Activated B cell treated with CpG ODN at 0.5 μM for 24 hours (primary cell): ENCODE measurements at regions not wholly inside any gene's neighbourhood (a gene's known extent, or its start where the extent isn't known, plus 50 kb on each side); places are given as distances from the start of the nearest gene placed in this dataset.

Source experiments
- ATAC-seq: fragments of 200-7000 bp; cut with Tn5 transposase; one replicate; pipeline ENCODE4 v1.10.0; 2021; ENCODE audit warnings: low read depth, mild to moderate bottlenecking, moderate library complexity
- CTCF ChIA-PET: fragments of 350-600 bp; sonication (Branson Sonifier 250); formaldehyde crosslinking; loops from one replicate; lab custom pipeline; 2021; ENCODE audit warnings: antibody characterized with exemption; lab: Charles Lee
- POLR2A ChIA-PET: fragments of 350-600 bp; sonication (Branson Sonifier 250); formaldehyde crosslinking; loops from one replicate; lab custom pipeline; 2021; ENCODE audit warnings: antibody characterized with exemption; lab: Charles Lee
- DNase-seq: peaks from one replicate; pipeline ENCODE4 v3.0.0; 2022
- H3K27ac Mint-ChIP-seq: one replicate; pipeline ENCODE4 v1.8.0; 2020; ENCODE audit warnings: mixed read lengths
- H3K27me3 Mint-ChIP-seq: one replicate; pipeline ENCODE4 v1.8.0; 2021; ENCODE audit warnings: mixed read lengths
- H3K36me3 Mint-ChIP-seq: one replicate; pipeline ENCODE4 v1.8.0; 2021; ENCODE audit warnings: low read depth, mixed read lengths
- H3K4me1 Mint-ChIP-seq: one replicate; pipeline ENCODE4 v1.8.0; 2021; ENCODE audit warnings: mixed read lengths
- H3K4me3 Mint-ChIP-seq: one replicate; pipeline ENCODE4 v1.8.0; 2020; ENCODE audit warnings: mild to moderate bottlenecking, mixed read lengths
- H3K9me3 Mint-ChIP-seq: one replicate; pipeline ENCODE4 v1.8.0; 2020; ENCODE audit warnings: mixed read lengths
- intact Hi-C: fragments of 100-400 bp; cut with micrococcal nuclease; formaldehyde crosslinking; loops from one replicate; pipeline ENCODE4 v1.15.1; 2024
- TF ChIP-seq, protein P1 (sequence below): fragments of 200-600 bp; IDR thresholded peaks from one replicate; pipeline ENCODE4 v1.8.0; 2022; ENCODE audit warnings: antibody characterized with exemption, mild to moderate bottlenecking

- intact Hi-C loops, result no loop called here
- no peak for DNase-seq
- Mint-ChIP-seq H3K4me1 (no peaks in the 10 kb centered on the region), H3K4me3 (no peak overlapping the region), H3K27me3 (peaks cover 8% of the 10 kb centered on the region), H3K27ac (no peak overlapping the region), H3K36me3 (peaks cover 3% of the 10 kb centered on the region), H3K9me3 (peaks cover 7% of the 10 kb centered on the region)
- ChIA-PET CTCF (no interaction called here), POLR2A (no interaction called here)
- ATAC-seq, result no peak
- TF ChIP-seq, protein P1, sequence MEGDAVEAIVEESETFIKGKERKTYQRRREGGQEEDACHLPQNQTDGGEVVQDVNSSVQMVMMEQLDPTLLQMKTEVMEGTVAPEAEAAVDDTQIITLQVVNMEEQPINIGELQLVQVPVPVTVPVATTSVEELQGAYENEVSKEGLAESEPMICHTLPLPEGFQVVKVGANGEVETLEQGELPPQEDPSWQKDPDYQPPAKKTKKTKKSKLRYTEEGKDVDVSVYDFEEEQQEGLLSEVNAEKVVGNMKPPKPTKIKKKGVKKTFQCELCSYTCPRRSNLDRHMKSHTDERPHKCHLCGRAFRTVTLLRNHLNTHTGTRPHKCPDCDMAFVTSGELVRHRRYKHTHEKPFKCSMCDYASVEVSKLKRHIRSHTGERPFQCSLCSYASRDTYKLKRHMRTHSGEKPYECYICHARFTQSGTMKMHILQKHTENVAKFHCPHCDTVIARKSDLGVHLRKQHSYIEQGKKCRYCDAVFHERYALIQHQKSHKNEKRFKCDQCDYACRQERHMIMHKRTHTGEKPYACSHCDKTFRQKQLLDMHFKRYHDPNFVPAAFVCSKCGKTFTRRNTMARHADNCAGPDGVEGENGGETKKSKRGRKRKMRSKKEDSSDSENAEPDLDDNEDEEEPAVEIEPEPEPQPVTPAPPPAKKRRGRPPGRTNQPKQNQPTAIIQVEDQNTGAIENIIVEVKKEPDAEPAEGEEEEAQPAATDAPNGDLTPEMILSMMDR, result no peak
Observed at GRCh38 chr11:103825469-103825868, 211.0 kb upstream of the DDI1 start.

- Mint-ChIP-seq H3K9me3 (peaks cover 12% of the 10 kb centered on the region), H3K4me3 (no peak overlapping the region), H3K27ac (no peak overlapping the region), H3K36me3 (peaks cover 3% of the 10 kb centered on the region), H3K27me3 (peaks cover 14% of the 10 kb centered on the region), H3K4me1 (no peaks in the 10 kb centered on the region)
- intact Hi-C loops, result no loop called here
- ChIA-PET CTCF (no interaction called here), POLR2A (no interaction called here)
- no peak for ATAC-seq
- no peak for DNase-seq
- TF ChIP-seq, protein P1, result no peak
Observed at GRCh38 chr11:103826856-103827255, 209.6 kb upstream of the DDI1 start.

DNA sequence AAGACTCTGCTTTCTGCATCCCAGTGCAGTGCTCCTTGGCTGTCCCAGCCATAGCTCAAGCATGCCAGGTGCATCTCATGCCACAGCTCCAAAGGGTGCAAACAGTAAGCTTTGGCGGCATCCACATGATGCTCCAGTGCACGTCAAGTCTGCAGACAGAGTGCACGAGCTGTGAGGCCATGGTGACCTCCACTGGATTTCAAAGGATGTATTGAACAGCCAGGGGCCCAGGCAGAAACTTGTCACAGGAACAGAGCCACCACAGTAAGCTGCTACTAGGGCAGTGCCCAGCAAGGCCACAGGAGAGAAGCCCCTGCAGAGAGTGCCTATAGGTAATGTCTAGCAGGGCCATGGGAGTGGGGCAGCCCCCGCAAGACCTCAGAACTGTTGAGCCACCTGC is 206.8 kb upstream of the DDI1 start:
- intact Hi-C loops, result no loop called here
- peaks cover 21% of the 10 kb centered on the region for H3K9me3 Mint-ChIP-seq
- H3K27ac Mint-ChIP-seq, result no peak overlapping the region
- H3K4me1 Mint-ChIP-seq, result no peaks in the 10 kb centered on the region
- peaks cover 3% of the 10 kb centered on the region for H3K36me3 Mint-ChIP-seq
- no peak for ATAC-seq
- ChIA-PET CTCF (interaction anchor here (0.5 kb wide), 1 partner anchor 17 kb away, joined by 4 read pairs; no protein-coding TSS in a partner anchor), POLR2A (no interaction called here)
- TF ChIP-seq, protein P1, result no peak
- peaks cover 15% of the 10 kb centered on the region for H3K27me3 Mint-ChIP-seq
- H3K4me3 Mint-ChIP-seq, result no peak overlapping the region
- DNase-seq, result no peak

GRCh38 chr11:103830205-103830604 is 206.2 kb upstream of the DDI1 start:
- intact Hi-C loops, result no loop called here
- ChIA-PET CTCF (no interaction called here), POLR2A (no interaction called here)
- no peak overlapping the region for H3K4me3 Mint-ChIP-seq
- peaks cover 21% of the 10 kb centered on the region for H3K9me3 Mint-ChIP-seq
- H3K27ac Mint-ChIP-seq, result no peak overlapping the region
- peaks cover 13% of the 10 kb centered on the region for H3K27me3 Mint-ChIP-seq
- ATAC-seq (no peak), DNase-seq (no peak)
- TF ChIP-seq, protein P1, result no peak
- peaks cover 3% of the 10 kb centered on the region for H3K36me3 Mint-ChIP-seq
- peaks cover under 1% of the 10 kb centered on the region for H3K4me1 Mint-ChIP-seq

DNA sequence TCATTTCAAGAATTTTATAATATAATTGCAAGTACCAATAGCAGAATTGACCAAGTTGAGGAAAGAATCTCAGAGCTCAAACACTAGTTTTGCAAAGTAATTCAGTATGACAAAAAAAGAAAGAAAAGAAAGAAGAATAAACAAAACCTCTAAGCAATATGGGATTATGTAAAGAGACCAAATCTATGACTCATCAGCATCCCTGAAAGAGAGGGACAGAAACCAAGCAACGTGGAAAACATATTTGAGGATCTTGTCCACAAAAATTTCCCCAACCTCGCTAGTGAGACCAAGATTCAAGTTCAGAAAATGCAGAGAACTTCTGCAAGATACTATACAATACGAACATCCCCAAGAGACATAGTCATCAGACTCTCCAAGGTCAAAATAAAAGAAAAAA is 203.7 kb upstream of the DDI1 start:
- no peak for ATAC-seq
- peaks cover 3% of the 10 kb centered on the region for H3K4me1 Mint-ChIP-seq
- no peak overlapping the region for H3K27ac Mint-ChIP-seq
- peaks cover 3% of the 10 kb centered on the region for H3K36me3 Mint-ChIP-seq
- POLR2A ChIA-PET, result interaction anchor here (0.6 kb wide), 1 partner anchor 243 kb away, joined by 3 read pairs; no protein-coding TSS in a partner anchor
- CTCF ChIA-PET, result no interaction called here
- no peak for DNase-seq
- intact Hi-C loops, result no loop called here
- no peak overlapping the region for H3K4me3 Mint-ChIP-seq
- TF ChIP-seq, protein P1, result no peak
- H3K27me3 Mint-ChIP-seq, result peaks cover 13% of the 10 kb centered on the region
- H3K9me3 Mint-ChIP-seq, result peaks cover 32% of the 10 kb centered on the region
